ENCODE measurements at regions not wholly inside any gene's neighbourhood (a gene's known extent, or its start where the extent isn't known, plus 50 kb on each side); places are given as distances from the start of the nearest gene placed in this dataset.

- TF ChIP-seq POLR2A (IDR thresholded peaks at IDR 0.05) (no peak), CTCF (IDR thresholded peaks at IDR 0.05) (no peak)
Measured at GRCh38 chr2:47666332-47666731, 95.5 kb upstream of the KCNK12 start.

Data from vagina (tissue), 2 donors.